ENCODE measurements at regions not wholly inside any gene's neighbourhood (a gene's known extent, or its start where the extent isn't known, plus 50 kb on each side); places are given as distances from the start of the nearest gene placed in this dataset.

- TF ChIP-seq ZNF839 (CRISPR knock-in tag; IDR thresholded peaks at IDR 0.05; ENCODE audit: borderline replicate concordance), result no peak
- no peak for TF ChIP-seq ZNF33B (CRISPR knock-in tag; IDR thresholded peaks at IDR 0.05)
- TF ChIP-seq, protein P1, sequence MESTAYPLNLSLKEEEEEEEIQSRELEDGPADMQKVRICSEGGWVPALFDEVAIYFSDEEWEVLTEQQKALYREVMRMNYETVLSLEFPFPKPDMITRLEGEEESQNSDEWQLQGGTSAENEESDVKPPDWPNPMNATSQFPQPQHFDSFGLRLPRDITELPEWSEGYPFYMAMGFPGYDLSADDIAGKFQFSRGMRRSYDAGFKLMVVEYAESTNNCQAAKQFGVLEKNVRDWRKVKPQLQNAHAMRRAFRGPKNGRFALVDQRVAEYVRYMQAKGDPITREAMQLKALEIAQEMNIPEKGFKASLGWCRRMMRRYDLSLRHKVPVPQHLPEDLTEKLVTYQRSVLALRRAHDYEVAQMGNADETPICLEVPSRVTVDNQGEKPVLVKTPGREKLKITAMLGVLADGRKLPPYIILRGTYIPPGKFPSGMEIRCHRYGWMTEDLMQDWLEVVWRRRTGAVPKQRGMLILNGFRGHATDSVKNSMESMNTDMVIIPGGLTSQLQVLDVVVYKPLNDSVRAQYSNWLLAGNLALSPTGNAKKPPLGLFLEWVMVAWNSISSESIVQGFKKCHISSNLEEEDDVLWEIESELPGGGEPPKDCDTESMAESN (CRISPR knock-in tag; conservative IDR thresholded peaks at IDR 0.05), result peak; percentile 75
- TF ChIP-seq, protein P2, sequence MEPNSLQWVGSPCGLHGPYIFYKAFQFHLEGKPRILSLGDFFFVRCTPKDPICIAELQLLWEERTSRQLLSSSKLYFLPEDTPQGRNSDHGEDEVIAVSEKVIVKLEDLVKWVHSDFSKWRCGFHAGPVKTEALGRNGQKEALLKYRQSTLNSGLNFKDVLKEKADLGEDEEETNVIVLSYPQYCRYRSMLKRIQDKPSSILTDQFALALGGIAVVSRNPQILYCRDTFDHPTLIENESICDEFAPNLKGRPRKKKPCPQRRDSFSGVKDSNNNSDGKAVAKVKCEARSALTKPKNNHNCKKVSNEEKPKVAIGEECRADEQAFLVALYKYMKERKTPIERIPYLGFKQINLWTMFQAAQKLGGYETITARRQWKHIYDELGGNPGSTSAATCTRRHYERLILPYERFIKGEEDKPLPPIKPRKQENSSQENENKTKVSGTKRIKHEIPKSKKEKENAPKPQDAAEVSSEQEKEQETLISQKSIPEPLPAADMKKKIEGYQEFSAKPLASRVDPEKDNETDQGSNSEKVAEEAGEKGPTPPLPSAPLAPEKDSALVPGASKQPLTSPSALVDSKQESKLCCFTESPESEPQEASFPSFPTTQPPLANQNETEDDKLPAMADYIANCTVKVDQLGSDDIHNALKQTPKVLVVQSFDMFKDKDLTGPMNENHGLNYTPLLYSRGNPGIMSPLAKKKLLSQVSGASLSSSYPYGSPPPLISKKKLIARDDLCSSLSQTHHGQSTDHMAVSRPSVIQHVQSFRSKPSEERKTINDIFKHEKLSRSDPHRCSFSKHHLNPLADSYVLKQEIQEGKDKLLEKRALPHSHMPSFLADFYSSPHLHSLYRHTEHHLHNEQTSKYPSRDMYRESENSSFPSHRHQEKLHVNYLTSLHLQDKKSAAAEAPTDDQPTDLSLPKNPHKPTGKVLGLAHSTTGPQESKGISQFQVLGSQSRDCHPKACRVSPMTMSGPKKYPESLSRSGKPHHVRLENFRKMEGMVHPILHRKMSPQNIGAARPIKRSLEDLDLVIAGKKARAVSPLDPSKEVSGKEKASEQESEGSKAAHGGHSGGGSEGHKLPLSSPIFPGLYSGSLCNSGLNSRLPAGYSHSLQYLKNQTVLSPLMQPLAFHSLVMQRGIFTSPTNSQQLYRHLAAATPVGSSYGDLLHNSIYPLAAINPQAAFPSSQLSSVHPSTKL (CRISPR knock-in tag; IDR thresholded peaks at IDR 0.05), result peak; percentile 84
- TF ChIP-seq YEATS4 (CRISPR knock-in tag; IDR thresholded peaks at IDR 0.05; ENCODE audit: borderline replicate concordance), result peak; percentile 55; the same call in 1 of the 2 replicates
- TF ChIP-seq ZNF549 (CRISPR knock-in tag; IDR thresholded peaks at IDR 0.05), result 0 out of 2 replicates have a peak, but pooled peaks have one; percentile 47
- TF ChIP-seq DMTF1 (CRISPR knock-in tag; IDR thresholded peaks at IDR 0.05), result no peak
- 0 out of 2 replicates have a peak, but pooled peaks have one; percentile 30 for TF ChIP-seq PATZ1 (CRISPR knock-in tag; IDR thresholded peaks at IDR 0.05)
- TF ChIP-seq ZNF709 (CRISPR knock-in tag; IDR thresholded peaks at IDR 0.05), result no peak
- TF ChIP-seq, protein P3, sequence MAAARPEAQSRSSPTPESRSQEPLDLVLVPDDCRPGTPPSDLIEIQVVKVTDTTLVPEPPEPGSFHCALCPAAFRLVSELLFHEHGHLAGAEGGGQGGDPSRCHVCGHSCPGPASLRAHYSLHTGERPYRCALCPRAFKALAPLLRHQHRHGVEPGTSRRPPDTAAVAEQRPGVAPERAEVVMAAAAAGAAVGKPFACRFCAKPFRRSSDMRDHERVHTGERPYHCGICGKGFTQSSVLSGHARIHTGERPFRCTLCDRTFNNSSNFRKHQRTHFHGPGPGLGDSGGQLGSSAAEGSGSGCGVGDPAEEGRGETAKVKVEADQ (CRISPR knock-in tag; IDR thresholded peaks at IDR 0.05; ENCODE audit: borderline replicate concordance), result no peak
- TF ChIP-seq XBP1 (CRISPR knock-in tag; IDR thresholded peaks at IDR 0.05), result no peak
- peak; percentile 94 for TF ChIP-seq ZNF331 (CRISPR knock-in tag; IDR thresholded peaks at IDR 0.05)
- no peak for TF ChIP-seq ZNF598 (CRISPR knock-in tag; IDR thresholded peaks at IDR 0.05; ENCODE audit: borderline replicate concordance)
- no peak for TF ChIP-seq HNRNPK (IDR thresholded peaks at IDR 0.05; ENCODE audit: low read depth, low read length, poor library complexity, severe bottlenecking)
- TF ChIP-seq ETS1 (CRISPR knock-in tag; IDR thresholded peaks at IDR 0.05), result no peak
- no peak for TF ChIP-seq CCDC6 (CRISPR knock-in tag; IDR thresholded peaks at IDR 0.05)
- peak; percentile 71 for TF ChIP-seq DPF2 (CRISPR knock-in tag; IDR thresholded peaks at IDR 0.05; ENCODE audit: borderline replicate concordance, low read depth)
- TF ChIP-seq CEBPB (IDR thresholded peaks at IDR 0.05; ENCODE audit: borderline replicate concordance, low read depth, low read length), result peak; percentile 75
These were observed 554.4 kb downstream of the REEP3 start (continued) for GRCh38 chr10:64075604-64076003.

All from HepG2 (cell line).